Inferior parietal cortex (tissue), 1 donor: ENCODE measurements at regions not wholly inside any gene's neighbourhood (a gene's known extent, or its start where the extent isn't known, plus 50 kb on each side); places are given as distances from the start of the nearest gene placed in this dataset.

ENCODE experiments used
- DNase-seq: peaks from one replicate; pipeline ENCODE4 v3.0.0-alpha.2; 2016; ENCODE audit errors: extremely low spot score

DNA sequence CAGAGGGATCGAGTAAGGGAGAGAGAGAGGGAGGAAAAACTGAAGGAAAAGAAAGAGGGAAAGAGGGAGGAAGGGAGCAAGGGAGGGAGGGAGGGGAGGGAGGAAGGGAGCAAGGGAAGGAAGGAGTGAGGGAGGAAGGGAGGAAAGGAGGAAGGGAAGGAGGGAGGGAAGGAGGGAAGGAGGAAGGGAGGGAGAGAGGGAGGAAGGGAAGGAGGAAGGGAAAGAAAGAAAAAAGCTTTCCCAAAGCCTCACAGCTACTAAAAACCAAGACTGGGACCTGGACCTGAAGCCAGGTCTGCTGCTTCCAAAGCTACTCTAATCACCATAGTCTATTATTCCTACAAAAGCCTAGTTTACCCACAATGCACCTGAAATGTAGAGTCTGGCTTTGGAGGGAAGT, 259.8 kb upstream of the WWC1 start:
- no peak for DNase-seq

- DNase-seq = no peak
Measured at GRCh38 chr5:168039039-168039438, 252.4 kb upstream of the WWC1 start.

- DNase-seq = no peak
Measured at GRCh38 chr5:168039566-168040248, 251.7 kb upstream of the WWC1 start.

GRCh38 chr5:168041583-168041982, 249.9 kb upstream of the WWC1 start:
- no peak for DNase-seq

DNA sequence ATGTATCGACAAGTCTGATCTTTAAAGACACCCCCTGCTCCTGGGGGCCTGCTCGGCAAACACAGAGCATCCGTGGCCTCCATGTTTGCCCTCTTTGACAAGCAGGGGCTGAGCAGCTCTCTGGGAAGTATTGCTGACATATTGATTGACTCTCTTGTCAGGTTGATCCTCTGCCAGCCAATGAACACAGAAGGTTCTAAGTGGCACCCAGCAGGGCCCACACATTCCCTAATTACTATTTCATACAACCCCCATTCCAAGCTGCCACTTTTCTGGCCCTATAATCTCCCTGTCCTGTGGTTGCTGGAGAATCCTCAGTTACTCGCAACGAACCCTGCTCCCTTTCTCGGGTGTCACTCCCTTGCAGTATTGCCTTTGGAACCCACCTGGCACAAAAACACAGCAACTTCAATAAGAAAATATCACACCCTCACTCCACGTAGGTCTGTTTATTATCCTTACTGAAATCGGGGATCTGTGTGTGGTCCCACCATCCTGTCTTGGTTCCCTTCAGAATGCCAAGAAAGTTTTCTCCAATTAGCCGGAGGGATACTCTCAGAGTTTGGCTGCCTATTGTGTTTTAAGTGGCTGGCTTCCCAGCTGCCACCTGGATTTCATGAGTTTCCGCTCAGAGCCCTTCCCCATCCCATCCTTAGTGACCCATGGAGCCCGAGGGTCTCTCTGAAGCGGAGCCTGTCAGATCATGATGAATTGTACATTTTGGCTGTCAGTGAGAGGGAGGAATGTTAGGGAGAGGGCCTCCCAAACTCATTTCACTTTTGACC, 249.0 kb upstream of the WWC1 start:
- DNase-seq = no peak

DNA sequence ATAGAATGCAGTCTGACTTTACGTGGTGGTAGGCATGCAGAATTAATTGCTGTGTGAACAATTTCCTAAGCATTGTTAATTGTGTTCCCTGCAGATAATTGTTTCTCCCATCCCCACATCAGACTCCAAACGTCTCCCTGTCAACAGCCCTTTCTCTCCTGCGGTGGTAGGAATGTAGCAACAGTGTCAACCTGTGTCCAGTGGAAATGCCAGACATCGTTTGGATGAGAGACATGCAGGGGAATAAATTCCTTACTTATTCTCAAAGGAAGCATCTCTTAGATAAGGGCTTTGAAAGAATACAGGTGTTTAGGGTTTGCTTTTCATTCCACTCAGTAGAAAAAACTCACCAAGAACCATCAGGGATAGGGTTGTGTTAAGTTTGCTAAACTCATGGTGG, 245.3 kb upstream of the WWC1 start:
- DNase-seq = no peak

GRCh38 chr5:168047043-168047668, 244.3 kb upstream of the WWC1 start:
- DNase-seq = peak; percentile 46

DNA sequence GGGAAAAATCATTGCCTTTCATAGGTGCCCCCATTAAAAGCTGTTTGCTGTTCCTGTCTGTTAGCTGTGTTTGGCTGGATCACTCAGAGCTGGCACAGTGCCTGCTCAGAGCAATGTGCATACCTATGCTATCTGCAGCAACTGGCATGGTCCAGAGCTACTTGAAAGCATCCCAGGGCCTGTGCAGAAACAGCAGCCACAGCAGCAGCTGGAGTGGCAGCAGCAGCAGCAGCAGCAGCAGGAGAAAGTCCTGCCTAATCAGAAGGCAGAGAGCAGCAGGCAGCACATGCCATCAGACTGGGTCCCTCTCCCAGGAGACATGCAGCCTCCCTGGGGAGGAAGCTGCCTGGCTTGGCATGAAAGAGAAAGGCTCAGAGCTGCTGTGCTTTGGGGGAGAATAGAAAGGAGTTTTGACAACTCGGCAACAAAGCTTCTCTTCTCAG, 243.8 kb upstream of the WWC1 start:
- no peak for DNase-seq

DNA sequence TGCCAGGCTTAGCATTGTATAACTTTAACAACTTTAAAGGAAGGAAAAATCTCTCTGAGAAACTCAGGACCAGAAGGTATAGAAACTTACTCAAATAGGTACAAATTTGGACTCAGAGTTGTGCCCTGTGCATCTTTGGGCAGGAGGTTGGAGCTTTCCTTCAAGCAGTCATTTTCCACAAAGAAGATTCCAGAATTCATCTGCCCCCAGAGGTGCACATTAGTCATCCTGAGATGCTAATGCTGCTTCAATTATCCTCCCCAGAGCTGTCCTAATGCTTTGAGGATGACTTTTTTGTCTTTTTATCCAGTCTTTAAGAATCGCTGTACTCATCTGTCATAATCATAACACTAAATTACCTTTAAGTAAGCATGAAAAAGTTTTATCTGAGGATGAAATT, 243.0 kb upstream of the WWC1 start:
- DNase-seq = no peak

GRCh38 chr5:168052686-168053085, 238.8 kb upstream of the WWC1 start:
- DNase-seq = no peak

DNA sequence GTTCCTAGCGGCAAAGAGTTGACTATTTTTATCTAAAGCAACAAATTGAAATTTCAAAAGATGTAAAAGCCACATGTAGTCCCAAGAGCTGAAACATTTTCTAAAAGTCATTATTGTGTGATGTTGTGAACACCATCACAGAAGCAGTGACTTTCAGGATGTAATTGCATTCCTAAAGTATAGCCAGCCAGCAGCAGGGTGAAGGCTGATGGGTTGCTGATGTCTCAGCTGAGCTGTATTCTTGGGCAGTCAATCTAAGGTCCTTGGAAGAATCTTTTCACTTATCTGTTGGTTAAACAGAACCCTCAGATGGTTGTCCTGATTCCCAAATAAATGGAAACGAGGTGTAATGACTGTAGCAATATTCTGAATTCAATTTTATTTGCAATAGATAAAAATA, 237.4 kb upstream of the WWC1 start:
- no peak for DNase-seq

DNA sequence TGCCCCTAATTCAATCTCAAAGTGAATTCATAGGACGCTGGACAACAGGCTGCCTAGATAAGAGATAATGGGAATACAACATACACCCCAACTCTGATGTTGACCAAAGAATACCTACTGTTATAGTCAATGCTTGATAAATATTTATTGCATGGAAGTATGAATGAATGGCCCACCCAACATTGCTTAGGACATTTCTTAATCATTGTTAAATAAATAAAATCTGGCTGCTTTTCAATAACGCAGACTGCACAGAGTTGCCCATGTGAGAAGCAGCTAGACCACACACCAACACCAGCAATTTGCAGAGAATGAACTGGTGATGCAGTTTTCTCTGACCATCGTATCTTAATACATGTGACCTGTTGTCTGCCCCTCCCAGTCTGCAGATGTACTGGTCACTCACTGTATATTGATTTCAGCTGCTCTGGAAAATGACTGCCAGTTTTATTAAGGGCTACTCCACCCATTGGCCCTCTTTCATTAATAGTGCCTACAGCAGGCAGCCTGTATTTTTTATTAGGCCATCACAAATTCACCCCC, 236.2 kb upstream of the WWC1 start:
- DNase-seq = no peak

GRCh38 chr5:168055961-168056360, 235.5 kb upstream of the WWC1 start:
- no peak for DNase-seq

DNA sequence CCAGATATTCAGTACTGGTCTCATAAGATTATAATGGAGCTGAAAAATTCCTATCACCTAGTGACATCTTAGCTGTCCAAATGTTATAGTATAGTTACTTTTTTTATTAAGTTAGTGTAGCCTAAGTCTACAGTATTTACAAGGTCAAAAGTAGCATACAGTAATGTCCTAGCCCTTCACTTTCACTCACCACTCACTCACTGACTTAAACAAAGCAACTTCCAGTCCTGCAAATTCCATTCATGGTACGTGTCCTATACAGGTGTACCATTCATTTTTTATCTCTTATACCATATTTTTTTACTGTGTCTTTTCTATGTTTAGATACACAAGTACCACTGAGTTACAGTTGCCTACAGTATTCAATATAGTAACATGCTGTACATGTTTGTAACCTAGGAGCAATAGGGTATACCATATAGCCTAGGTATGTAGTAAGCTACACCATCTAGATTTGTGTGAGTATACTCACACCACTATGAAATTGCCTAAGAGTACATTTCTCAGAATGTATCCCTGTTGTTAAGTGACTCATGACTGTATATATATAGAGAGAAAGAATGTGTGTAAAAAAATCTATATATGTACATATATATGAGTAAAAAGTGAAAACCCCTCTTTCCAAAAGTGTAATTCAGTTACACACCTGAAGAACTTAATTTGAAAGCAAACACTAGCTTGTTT, 234.8 kb upstream of the WWC1 start:
- no peak for DNase-seq

DNA sequence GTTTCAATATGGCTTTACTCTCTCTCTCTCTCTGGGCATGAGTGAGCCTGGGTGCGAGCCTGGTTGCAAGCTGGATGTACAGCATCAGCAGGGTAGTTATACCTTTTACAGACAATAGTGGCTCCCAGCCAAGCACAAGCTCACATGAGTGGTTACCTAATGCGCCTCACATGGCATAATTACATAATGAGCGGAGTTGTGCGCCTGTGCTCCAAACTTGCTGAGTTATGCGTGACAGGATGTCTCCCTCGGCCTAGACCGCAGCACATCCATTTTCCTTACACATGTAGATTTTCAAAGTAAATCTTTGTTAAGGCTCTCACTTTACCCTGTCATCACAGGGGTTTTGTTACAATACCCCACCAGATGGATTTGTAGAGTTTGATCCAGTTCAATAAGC, 233.5 kb upstream of the WWC1 start:
- no peak for DNase-seq

DNA sequence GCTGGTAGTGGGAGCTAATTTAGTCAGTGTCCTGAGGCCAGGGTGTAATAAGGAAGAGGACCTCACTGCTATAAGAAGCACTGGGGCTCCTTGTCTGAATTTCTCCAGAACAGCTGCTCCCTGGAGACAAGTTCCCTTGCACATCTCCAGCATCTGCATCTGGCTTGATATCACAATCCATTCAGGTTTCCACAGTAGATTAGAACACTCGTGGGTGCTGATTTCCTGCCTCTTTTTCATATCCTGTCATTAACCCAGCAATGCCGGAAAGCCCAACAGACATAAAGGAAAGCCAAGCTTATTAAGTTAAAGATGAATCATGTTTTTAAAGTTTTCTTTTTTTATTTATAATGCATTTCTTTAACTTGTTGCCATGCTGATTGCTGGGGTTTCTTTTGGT, 232.3 kb upstream of the WWC1 start:
- DNase-seq = no peak

GRCh38 chr5:168062239-168062638, 229.2 kb upstream of the WWC1 start:
- no peak for DNase-seq

- no peak for DNase-seq
Measured at GRCh38 chr5:168064457-168064856, 227.0 kb upstream of the WWC1 start.

DNA sequence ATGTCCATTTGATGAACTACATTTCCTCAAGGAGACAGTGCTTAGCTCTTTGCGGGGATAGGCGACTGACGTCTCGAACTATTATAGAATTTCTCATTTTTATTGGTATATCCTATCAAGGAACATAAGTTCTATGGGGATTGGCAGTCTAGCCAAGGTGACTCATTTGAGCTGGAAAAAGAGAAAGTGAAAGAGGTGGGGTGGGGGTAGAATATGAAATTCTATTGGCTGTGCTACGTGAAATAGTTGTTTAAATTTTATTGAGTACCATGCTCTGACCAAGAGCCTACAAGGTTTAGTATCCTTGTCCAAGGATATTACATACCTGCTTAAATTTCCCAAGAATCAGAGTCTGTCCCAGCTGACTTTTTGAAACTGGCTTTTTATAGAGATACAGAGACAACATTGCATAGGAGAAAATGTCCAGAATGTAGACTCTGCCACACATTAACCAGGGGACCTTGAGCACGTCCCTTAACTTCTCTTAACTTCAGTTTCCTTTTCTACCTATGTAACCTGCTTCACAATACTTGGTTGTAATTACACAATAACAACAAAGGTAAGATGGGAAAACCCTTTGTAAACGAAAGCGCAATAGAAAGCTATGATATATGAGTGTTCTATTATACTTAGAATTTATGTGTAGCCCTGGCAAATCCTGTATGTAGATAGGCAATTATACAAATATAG, 226.4 kb upstream of the WWC1 start:
- DNase-seq = no peak

DNA sequence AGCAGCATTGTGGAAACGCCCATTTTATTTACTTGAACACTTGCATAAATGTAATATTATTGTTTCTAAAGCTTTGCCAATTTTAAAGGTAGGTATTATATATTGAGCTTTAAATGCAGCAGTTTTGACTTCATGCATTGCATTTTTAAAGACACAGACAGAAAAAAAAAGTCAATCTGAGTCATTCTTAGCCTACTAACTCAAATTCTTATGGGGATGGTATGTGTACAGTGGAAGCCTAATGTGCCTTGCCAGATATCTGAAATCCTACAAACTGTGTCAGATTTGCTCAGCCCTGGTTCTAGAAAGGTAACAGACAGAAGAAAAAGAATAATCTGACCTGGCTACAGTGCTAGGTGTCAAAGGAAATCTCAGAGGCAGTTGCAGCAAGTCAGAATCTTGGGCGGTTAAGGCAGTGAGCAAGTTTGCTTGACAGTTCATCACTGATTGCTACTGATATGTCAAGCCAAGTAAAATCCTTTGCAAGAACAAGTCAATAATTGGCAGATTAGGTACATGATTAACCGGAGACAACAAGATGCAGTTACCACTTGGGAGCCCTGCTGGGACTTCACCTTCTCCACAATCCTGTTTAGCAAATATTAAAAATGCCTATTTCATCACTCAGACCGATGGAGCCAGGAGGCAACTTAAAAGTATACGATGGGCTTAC, 224.8 kb upstream of the WWC1 start:
- DNase-seq = no peak

- DNase-seq = no peak
Measured at GRCh38 chr5:168070761-168071160, 220.7 kb upstream of the WWC1 start.
